ENCODE measurements at regions not wholly inside any gene's neighbourhood (a gene's known extent, or its start where the extent isn't known, plus 50 kb on each side); places are given as distances from the start of the nearest gene placed in this dataset.

GRCh38 chr7:52369922-52370321 is 665.5 kb upstream of the POM121L12 start:
- TF ChIP-seq CTCF (IDR thresholded peaks at IDR 0.05; ENCODE audit: extremely low read depth, insufficient read depth, missing control alignments) = no peak
- in situ Hi-C loops (cut with MboI; ENCODE audit: low pct_unique_long_range_greater_than_20kb, low sequenced_read_pairs, unreplicated experiment) = no loop called here
- DNase-seq (ENCODE audit: low spot score) = no peak

GRCh38 chr7:52365349-52365748 is 670.1 kb upstream of the POM121L12 start:
- no peak for DNase-seq (ENCODE audit: low spot score)
- in situ Hi-C loops (cut with MboI; ENCODE audit: low pct_unique_long_range_greater_than_20kb, low sequenced_read_pairs, unreplicated experiment) = no loop called here
- TF ChIP-seq CTCF (IDR thresholded peaks at IDR 0.05; ENCODE audit: extremely low read depth, insufficient read depth, missing control alignments) = no peak

- in situ Hi-C loops (cut with MboI; ENCODE audit: low pct_unique_long_range_greater_than_20kb, low sequenced_read_pairs, unreplicated experiment) = no loop called here
- no peak for DNase-seq (ENCODE audit: low spot score)
- TF ChIP-seq CTCF (IDR thresholded peaks at IDR 0.05; ENCODE audit: extremely low read depth, insufficient read depth, missing control alignments) = no peak
Observed at GRCh38 chr7:52362521-52362920, 672.9 kb upstream of the POM121L12 start.

DNA sequence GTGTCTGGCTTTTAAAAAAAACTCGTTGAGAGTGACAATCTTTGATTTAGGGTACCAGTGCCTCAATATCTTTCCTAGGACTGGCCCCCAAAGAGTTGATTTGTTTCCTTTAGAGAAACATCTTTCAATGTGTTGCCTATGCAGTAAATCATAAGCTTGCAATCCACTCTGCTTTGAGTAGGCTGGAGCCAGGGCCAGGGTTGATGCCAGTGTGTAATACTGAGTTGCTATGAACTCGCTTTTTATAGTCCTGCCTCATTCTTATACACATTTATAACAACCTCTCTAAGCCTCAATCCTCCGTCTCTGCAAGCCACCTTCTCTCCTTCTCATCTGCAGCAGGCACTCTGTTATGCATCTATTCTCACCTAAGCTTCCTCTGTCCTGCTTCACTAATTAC is 674.9 kb upstream of the POM121L12 start:
- in situ Hi-C loops (cut with MboI; ENCODE audit: low pct_unique_long_range_greater_than_20kb, low sequenced_read_pairs, unreplicated experiment) = no loop called here
- no peak for DNase-seq (ENCODE audit: low spot score)
- no peak for TF ChIP-seq CTCF (IDR thresholded peaks at IDR 0.05; ENCODE audit: extremely low read depth, insufficient read depth, missing control alignments)

GRCh38 chr7:52355053-52355452 is 680.4 kb upstream of the POM121L12 start:
- in situ Hi-C loops (cut with MboI; ENCODE audit: low pct_unique_long_range_greater_than_20kb, low sequenced_read_pairs, unreplicated experiment) = no loop called here
- DNase-seq (ENCODE audit: low spot score) = no peak
- no peak for TF ChIP-seq CTCF (IDR thresholded peaks at IDR 0.05; ENCODE audit: extremely low read depth, insufficient read depth, missing control alignments)

DNA sequence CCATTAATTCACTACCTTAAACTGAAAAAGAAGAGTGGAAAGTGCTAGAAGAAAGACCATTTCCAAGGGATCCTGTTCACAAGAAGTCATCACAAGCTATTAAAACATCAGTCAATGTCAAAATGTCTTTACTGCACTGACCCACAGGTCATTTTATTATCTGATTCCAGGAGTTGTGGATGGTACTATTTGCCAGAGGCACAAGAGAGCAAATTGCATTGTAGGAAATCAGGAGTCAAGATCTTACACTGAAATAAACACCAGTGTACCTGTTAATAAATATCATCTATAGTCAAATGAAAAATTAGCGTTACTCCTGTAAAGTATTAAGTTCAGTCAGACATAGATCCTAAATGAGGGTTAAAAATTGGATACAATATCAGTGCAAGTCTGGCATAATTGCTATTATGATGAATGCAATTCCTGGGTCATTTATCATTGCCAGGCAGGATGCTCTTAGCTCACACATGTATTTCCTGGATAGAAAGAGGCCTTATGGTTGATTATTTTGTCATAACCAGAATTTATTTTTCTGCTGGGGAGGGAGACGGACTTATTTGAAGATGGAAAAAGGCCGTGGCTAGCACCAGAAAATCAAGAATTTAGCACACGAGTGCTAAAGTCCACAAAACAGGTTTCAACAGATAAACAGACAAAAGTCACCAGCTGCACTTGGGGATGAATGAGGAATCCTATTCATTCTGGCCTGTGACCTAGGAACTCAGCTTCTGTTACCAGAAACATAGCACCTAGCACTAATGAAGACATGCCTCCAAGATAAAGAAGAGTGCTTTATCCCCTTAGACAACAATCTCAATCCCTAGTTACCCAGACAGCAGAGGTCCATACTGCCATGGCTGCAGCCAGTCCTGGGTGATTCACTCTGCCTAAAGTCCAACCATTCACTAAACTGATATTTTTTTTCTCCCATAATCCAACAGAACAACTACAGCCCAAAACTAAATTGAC is 683.1 kb upstream of the POM121L12 start:
- DNase-seq (ENCODE audit: low spot score) = no peak
- in situ Hi-C loops (cut with MboI; ENCODE audit: low pct_unique_long_range_greater_than_20kb, low sequenced_read_pairs, unreplicated experiment) = no loop called here
- TF ChIP-seq CTCF (IDR thresholded peaks at IDR 0.05; ENCODE audit: extremely low read depth, insufficient read depth, missing control alignments) = no peak
